ENCODE measurements at regions not wholly inside any gene's neighbourhood (a gene's known extent, or its start where the extent isn't known, plus 50 kb on each side); places are given as distances from the start of the nearest gene placed in this dataset.

GRCh38 chr20:61173267-61173666 lies 78.8 kb upstream of the CDH4 start:
- no peak for DNase-seq

GRCh38 chr20:61173961-61174725 lies 77.9 kb upstream of the CDH4 start:
- DNase-seq, result no peak

GRCh38 chr20:61176874-61177273 lies 75.2 kb upstream of the CDH4 start:
- DNase-seq, result no peak

GRCh38 chr20:61178551-61179071 lies 73.5 kb upstream of the CDH4 start:
- no peak for DNase-seq

- DNase-seq, result no peak
Observed at GRCh38 chr20:61184194-61184593, 67.9 kb upstream of the CDH4 start.

- DNase-seq, result no peak
Observed at GRCh38 chr20:61185181-61185580, 66.9 kb upstream of the CDH4 start.

- no peak for DNase-seq
Observed at GRCh38 chr20:61185841-61186601, 66.0 kb upstream of the CDH4 start.

- no peak for DNase-seq
Observed at GRCh38 chr20:61186771-61187472, 65.1 kb upstream of the CDH4 start.

GRCh38 chr20:61189534-61189933 lies 62.5 kb upstream of the CDH4 start:
- DNase-seq, result no peak

GRCh38 chr20:61191096-61191495 lies 61.0 kb upstream of the CDH4 start:
- DNase-seq, result no peak

- no peak for DNase-seq
Observed at GRCh38 chr20:61192337-61192950, 59.6 kb upstream of the CDH4 start.

- no peak for DNase-seq
Observed at GRCh38 chr20:61193164-61193563, 58.9 kb upstream of the CDH4 start.

All from C1 segment of cervical spinal cord (tissue), 14 donors.